SK-N-SH treated with all-trans-retinoic acid at 6 μM for 48 hours (cell line): ENCODE measurements at regions not wholly inside any gene's neighbourhood (a gene's known extent, or its start where the extent isn't known, plus 50 kb on each side); places are given as distances from the start of the nearest gene placed in this dataset.

Experiments
- ATAC-seq: fragments of 200-7000 bp; cut with Tn5 transposase; 3 replicates; pipeline ENCODE4 v1.9.1; 2020; ENCODE audit warnings: mild to moderate bottlenecking, moderate library complexity
- ARNTL ChIP-seq: fragments of 450-650 bp; formaldehyde crosslinking; IDR thresholded peaks from 2 replicates; pipeline ENCODE4 v1.5.0; 2020; ENCODE audit warnings: low read depth, mild to moderate bottlenecking, moderate library complexity, borderline replicate concordance
- BACH2 ChIP-seq: fragments of 250-450 bp; sonication (Bioruptor Pico); IDR thresholded peaks from 2 replicates; pipeline ENCODE4 v1.9.0; 2021; ENCODE audit warnings: mild to moderate bottlenecking, borderline replicate concordance
- CREB5 ChIP-seq: fragments of 250-450 bp; sonication (Bioruptor Pico); IDR thresholded peaks from 2 replicates; pipeline ENCODE4 v1.5.1; 2020; ENCODE audit warnings: low read depth, mild to moderate bottlenecking, moderate library complexity
- CSDC2 ChIP-seq: fragments of 250-450 bp; sonication (Bioruptor Pico); IDR thresholded peaks from 2 replicates; pipeline ENCODE4 v1.5.0; 2020; ENCODE audit warnings: mild to moderate bottlenecking, moderate library complexity
- ESRRG ChIP-seq: fragments of 250-450 bp; sonication (Bioruptor Pico); IDR thresholded peaks from 2 replicates; pipeline ENCODE4 v1.6.1; 2021; ENCODE audit warnings: mild to moderate bottlenecking
- GLIS3 ChIP-seq: fragments of 250-450 bp; sonication (Bioruptor Pico); IDR thresholded peaks from 2 replicates; pipeline ENCODE4 v1.5.0; 2020; ENCODE audit warnings: mild to moderate bottlenecking, moderate library complexity
- ISL1 ChIP-seq: fragments of 250-450 bp; sonication (Bioruptor Pico); IDR thresholded peaks from 2 replicates; pipeline ENCODE4 v2.1.2; 2022; ENCODE audit warnings: mild to moderate bottlenecking, moderate library complexity
- OSR1 ChIP-seq: fragments of 250-450 bp; sonication (Bioruptor Pico); IDR thresholded peaks from 2 replicates; pipeline ENCODE4 v1.8.0; 2022; ENCODE audit warnings: moderate library complexity, mild to moderate bottlenecking, inconsistent platforms
- PATZ1 ChIP-seq: fragments of 250-450 bp; sonication (Bioruptor Pico); IDR thresholded peaks from 2 replicates; pipeline ENCODE4 v1.8.0; 2020; ENCODE audit warnings: mild to moderate bottlenecking, moderate library complexity, borderline replicate concordance
- PPARA ChIP-seq: fragments of 250-450 bp; sonication (Bioruptor Pico); IDR thresholded peaks from 2 replicates; pipeline ENCODE4 v1.5.0; 2020; ENCODE audit warnings: mild to moderate bottlenecking, borderline replicate concordance
- RARB ChIP-seq: fragments of 250-450 bp; sonication (Bioruptor Pico); IDR thresholded peaks from 2 replicates; pipeline ENCODE4 v1.8.0; 2021; ENCODE audit warnings: mild to moderate bottlenecking, moderate library complexity
- SNAI2 ChIP-seq: fragments of 250-450 bp; sonication (Bioruptor Pico); IDR thresholded peaks from 2 replicates; pipeline ENCODE4 v1.5.0; 2020; ENCODE audit warnings: mild to moderate bottlenecking, moderate library complexity
- TCF4 ChIP-seq: fragments of 250-450 bp; sonication (Bioruptor Pico); IDR thresholded peaks from 2 replicates; pipeline ENCODE4 v1.8.0; 2021; ENCODE audit warnings: mild to moderate bottlenecking, moderate library complexity, borderline replicate concordance
- TOX ChIP-seq: fragments of 250-450 bp; sonication (Bioruptor Pico); IDR thresholded peaks from 2 replicates; pipeline ENCODE4 v1.8.0; 2021; ENCODE audit warnings: mild to moderate bottlenecking, moderate library complexity, borderline replicate concordance
- TSHZ2 ChIP-seq: fragments of 250-450 bp; sonication (Bioruptor Pico); IDR thresholded peaks from 2 replicates; pipeline ENCODE4 v1.5.0; 2020; ENCODE audit warnings: mild to moderate bottlenecking, moderate library complexity
- ZFP3 ChIP-seq: fragments of 250-450 bp; sonication (Bioruptor Pico); IDR thresholded peaks from 2 replicates; pipeline ENCODE4 v1.5.0; 2020; ENCODE audit warnings: mild to moderate bottlenecking, moderate library complexity
- ZFP30 ChIP-seq: fragments of 450-650 bp; formaldehyde crosslinking; IDR thresholded peaks from 2 replicates; pipeline ENCODE4 v1.5.0; 2022; ENCODE audit warnings: mild to moderate bottlenecking, moderate library complexity
- ZNF70 ChIP-seq: fragments of 450-650 bp; formaldehyde crosslinking; IDR thresholded peaks from 2 replicates; pipeline ENCODE4 v1.5.0; 2020; ENCODE audit warnings: mild to moderate bottlenecking, moderate library complexity
- TF ChIP-seq, protein P1 (sequence below): fragments of 250-450 bp; sonication (Bioruptor Pico); IDR thresholded peaks from 2 replicates; pipeline ENCODE4 v1.5.1; 2021; ENCODE audit warnings: mild to moderate bottlenecking, moderate library complexity
- TF ChIP-seq, protein P2 (sequence below): fragments of 250-450 bp; sonication (Bioruptor Pico); IDR thresholded peaks from 2 replicates; pipeline ENCODE4 v1.8.0; 2021; ENCODE audit warnings: low read depth, mild to moderate bottlenecking, moderate library complexity, borderline replicate concordance

GRCh38 chr9:73371801-73372200 lies 220.1 kb downstream of the ANXA1 start:
- TF ChIP-seq, protein P1, sequence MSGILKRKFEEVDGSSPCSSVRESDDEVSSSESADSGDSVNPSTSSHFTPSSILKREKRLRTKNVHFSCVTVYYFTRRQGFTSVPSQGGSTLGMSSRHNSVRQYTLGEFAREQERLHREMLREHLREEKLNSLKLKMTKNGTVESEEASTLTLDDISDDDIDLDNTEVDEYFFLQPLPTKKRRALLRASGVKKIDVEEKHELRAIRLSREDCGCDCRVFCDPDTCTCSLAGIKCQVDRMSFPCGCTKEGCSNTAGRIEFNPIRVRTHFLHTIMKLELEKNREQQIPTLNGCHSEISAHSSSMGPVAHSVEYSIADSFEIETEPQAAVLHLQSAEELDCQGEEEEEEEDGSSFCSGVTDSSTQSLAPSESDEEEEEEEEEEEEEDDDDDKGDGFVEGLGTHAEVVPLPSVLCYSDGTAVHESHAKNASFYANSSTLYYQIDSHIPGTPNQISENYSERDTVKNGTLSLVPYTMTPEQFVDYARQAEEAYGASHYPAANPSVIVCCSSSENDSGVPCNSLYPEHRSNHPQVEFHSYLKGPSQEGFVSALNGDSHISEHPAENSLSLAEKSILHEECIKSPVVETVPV = no peak
- TF ChIP-seq ESRRG (no peak), PATZ1 (CRISPR knock-in tag) (no peak), BACH2 (CRISPR knock-in tag) (no peak), CREB5 (CRISPR knock-in tag) (no peak), ZFP3 (CRISPR knock-in tag) (no peak)
- ATAC-seq = no peak

GRCh38 chr9:73380411-73380810 lies 228.7 kb downstream of the ANXA1 start:
- ATAC-seq = no peak
- TF ChIP-seq GLIS3 (CRISPR knock-in tag) (no peak), ARNTL (CRISPR knock-in tag) (no peak), ZFP30 (CRISPR knock-in tag) (no peak), ZNF70 (CRISPR knock-in tag) (no peak), OSR1 (no peak), CSDC2 (CRISPR knock-in tag) (no peak)

DNA sequence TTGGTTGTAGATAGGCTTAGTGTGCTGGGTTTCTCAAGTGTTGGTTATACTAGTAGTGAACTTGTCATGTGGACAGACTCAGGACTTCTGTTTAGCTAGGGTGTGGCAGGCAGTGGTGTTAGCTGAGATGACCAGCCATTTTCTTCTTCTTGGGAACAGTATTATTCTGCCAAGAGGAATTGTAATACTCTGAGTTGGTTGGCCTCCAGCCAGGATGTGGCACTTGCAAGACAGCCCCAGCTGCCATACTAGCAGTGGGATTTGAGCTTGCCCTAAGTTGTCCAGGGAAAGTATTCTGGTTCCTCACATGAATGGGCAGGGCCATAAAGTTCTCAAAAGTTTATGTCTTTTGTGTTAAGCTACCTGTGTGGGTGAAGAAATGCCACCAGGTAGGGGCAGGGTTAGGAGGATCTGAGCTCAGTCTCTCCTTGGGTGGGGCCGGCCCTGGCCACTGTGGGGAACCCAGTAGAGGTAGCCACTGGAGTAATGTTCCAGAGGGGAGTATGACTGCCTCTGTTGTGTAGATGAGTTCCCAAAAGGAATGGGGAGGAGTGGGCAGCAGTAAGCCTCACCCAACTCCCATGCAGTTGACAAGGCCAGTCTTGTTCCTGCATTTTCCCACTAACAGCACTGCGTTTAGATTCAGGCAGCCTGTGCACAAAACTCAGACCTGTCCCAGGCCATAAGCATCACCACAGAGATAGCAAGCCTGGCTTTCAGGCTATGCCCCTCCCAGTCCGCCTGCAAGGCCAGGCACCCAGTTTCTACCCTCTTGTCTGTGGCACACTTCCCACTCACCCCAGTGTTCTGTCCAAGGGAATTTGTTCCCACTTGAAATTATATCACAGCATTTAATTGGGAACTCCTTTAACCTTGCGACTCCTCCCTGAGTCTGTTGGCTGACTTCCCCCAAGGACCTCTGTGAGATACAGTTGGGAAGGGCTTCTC lies 250.7 kb downstream of the ANXA1 start:
- TF ChIP-seq ZFP3 (CRISPR knock-in tag) = no peak
- no peak for TF ChIP-seq ZNF70 (CRISPR knock-in tag)
- no peak for TF ChIP-seq RARB (CRISPR knock-in tag)
- TF ChIP-seq CSDC2 (CRISPR knock-in tag) = no peak
- no peak for TF ChIP-seq ZFP30 (CRISPR knock-in tag)
- TF ChIP-seq ESRRG = no peak
- no peak for TF ChIP-seq BACH2 (CRISPR knock-in tag)
- TF ChIP-seq TSHZ2 (CRISPR knock-in tag) = no peak
- TF ChIP-seq ARNTL (CRISPR knock-in tag) = no peak
- no peak for TF ChIP-seq CREB5 (CRISPR knock-in tag)
- no peak for TF ChIP-seq ISL1 (CRISPR knock-in tag)
- no peak for TF ChIP-seq TOX
- no peak for TF ChIP-seq SNAI2
- no peak for TF ChIP-seq TCF4 (CRISPR knock-in tag)
- TF ChIP-seq PATZ1 (CRISPR knock-in tag) = no peak
- no peak for TF ChIP-seq PPARA (CRISPR knock-in tag)
- TF ChIP-seq, protein P1 = no peak
- TF ChIP-seq, protein P2, sequence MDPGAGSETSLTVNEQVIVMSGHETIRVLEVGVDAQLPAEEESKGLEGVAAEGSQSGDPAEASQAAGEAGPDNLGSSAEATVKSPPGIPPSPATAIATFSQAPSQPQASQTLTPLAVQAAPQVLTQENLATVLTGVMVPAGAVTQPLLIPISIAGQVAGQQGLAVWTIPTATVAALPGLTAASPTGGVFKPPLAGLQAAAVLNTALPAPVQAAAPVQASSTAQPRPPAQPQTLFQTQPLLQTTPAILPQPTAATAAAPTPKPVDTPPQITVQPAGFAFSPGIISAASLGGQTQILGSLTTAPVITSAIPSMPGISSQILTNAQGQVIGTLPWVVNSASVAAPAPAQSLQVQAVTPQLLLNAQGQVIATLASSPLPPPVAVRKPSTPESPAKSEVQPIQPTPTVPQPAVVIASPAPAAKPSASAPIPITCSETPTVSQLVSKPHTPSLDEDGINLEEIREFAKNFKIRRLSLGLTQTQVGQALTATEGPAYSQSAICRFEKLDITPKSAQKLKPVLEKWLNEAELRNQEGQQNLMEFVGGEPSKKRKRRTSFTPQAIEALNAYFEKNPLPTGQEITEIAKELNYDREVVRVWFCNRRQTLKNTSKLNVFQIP (CRISPR knock-in tag) = no peak
- no peak for TF ChIP-seq OSR1
- TF ChIP-seq GLIS3 (CRISPR knock-in tag) = no peak
- TF ChIP-seq, all 23 proteins: peak for 0
- ATAC-seq = no peak
